ENCODE measurements at regions not wholly inside any gene's neighbourhood (a gene's known extent, or its start where the extent isn't known, plus 50 kb on each side); places are given as distances from the start of the nearest gene placed in this dataset.

DNA sequence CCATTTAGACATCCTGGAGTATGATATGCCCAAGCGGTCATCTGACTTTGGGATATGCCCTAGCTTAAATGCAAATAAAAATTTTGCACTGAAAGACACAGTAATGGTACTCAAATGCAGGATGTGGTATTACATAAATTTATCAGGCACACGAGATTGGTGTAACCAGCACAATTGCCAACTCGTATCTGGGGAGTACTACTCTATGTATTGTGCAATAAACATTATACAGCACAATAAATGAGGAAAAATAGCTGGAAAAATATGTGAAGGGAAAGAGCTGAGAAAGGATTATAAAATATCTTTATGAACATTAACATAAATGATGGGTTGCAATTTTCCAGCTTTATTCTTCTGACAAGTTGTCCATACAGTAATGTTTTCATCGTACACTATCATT, 505.5 kb upstream of the TENM3 start:
- TF ChIP-seq CTCF (IDR thresholded peaks at IDR 0.05; ENCODE audit: low read length) (no peak), EZH2 (optimal IDR thresholded peaks at IDR 0.05; ENCODE audit: low read depth, low read length) (no peak), EZH2phosphoT487 (IDR thresholded peaks at IDR 0.05; ENCODE audit: low read length) (no peak)

Data from MM.1S (cell line).